Skeletal muscle tissue (tissue), 3 donors: ENCODE measurements at regions not wholly inside any gene's neighbourhood (a gene's known extent, or its start where the extent isn't known, plus 50 kb on each side); places are given as distances from the start of the nearest gene placed in this dataset.

Source experiments
- H3K27ac ChIP-seq: one replicate; pipeline ENCODE4 v1.7.0; 2013; ENCODE audit warnings: mild to moderate bottlenecking, low read depth, low read length, inconsistent platforms
- H3K27me3 ChIP-seq, 3 donors: one replicate each; pipeline ENCODE4 v1.7.0; 2013; ENCODE audit warnings: low read length in 3 of 3; ENCODE audit not compliant: control insufficient read depth in 3 of 3, insufficient read depth in 3 of 3
- H3K36me3 ChIP-seq, 3 donors: one replicate each; pipeline ENCODE4 v1.7.0; 2013; ENCODE audit warnings: low read length in 3 of 3; ENCODE audit not compliant: control insufficient read depth in 3 of 3, insufficient read depth in 3 of 3
- H3K4me1 ChIP-seq, 3 donors: one replicate each; pipeline ENCODE4 v1.7.0; 2013; ENCODE audit warnings: low read length in 3 of 3, mild to moderate bottlenecking in 3 of 3; ENCODE audit not compliant: control insufficient read depth in 3 of 3, insufficient read depth in 3 of 3
- H3K4me3 ChIP-seq, 3 donors: one replicate each; pipeline ENCODE4 v1.7.0; 2013; ENCODE audit warnings: low read length in 3 of 3
- H3K9ac ChIP-seq, 3 donors: one replicate each; pipeline ENCODE4 v1.7.0; 2013; ENCODE audit warnings: low read length in 3 of 3, mild to moderate bottlenecking in 3 of 3, moderate library complexity in 2 of 3, low read depth in 1 of 3
- H3K9me3 ChIP-seq, 3 donors: one replicate each; pipeline ENCODE4 v1.7.0; 2013; ENCODE audit warnings: low read length in 3 of 3; ENCODE audit not compliant: control insufficient read depth in 3 of 3
- donor health status: Osteomylitis.

GRCh38 chr3:28781053-28781452 is 432.4 kb upstream of the AZI2 start:
- Histone ChIP-seq H3K36me3 (no peaks in the 10 kb centered on the region), H3K27me3 (no peaks in the 10 kb centered on the region), H3K9ac (no peak overlapping the region), H3K4me3 (no peak overlapping the region), H3K9me3 (no peaks in the 10 kb centered on the region), H3K27ac (no peak overlapping the region), H3K4me1 (no peaks in the 10 kb centered on the region)

GRCh38 chr3:28786446-28786845 is 437.8 kb upstream of the AZI2 start:
- H3K9ac ChIP-seq, result no peak overlapping the region
- no peak overlapping the region for H3K4me3 ChIP-seq
- no peak overlapping the region for H3K27ac ChIP-seq
- no peaks in the 10 kb centered on the region for H3K36me3 ChIP-seq
- no peaks in the 10 kb centered on the region for H3K9me3 ChIP-seq
- H3K4me1 ChIP-seq, result no peaks in the 10 kb centered on the region
- H3K27me3 ChIP-seq, result no peaks in the 10 kb centered on the region

- Histone ChIP-seq H3K9me3 (no peaks in the 10 kb centered on the region), H3K27me3 (no peaks in the 10 kb centered on the region), H3K36me3 (no peaks in the 10 kb centered on the region), H3K4me3 (no peak overlapping the region), H3K4me1 (peaks cover 0 to 7% (median 4%) of the 10 kb centered on the region in 3 donors), H3K9ac (no peak overlapping the region), H3K27ac (no peak overlapping the region)
Measured at GRCh38 chr3:28788571-28788970, 439.9 kb upstream of the AZI2 start.

- Histone ChIP-seq H3K9ac (peak overlapping the region in 1 of 3 donors; percentile 46), H3K36me3 (no peaks in the 10 kb centered on the region), H3K4me1 (peaks cover 0 to 7% (median 4%) of the 10 kb centered on the region in 3 donors), H3K27ac (peak overlapping the region; percentile 54), H3K9me3 (no peaks in the 10 kb centered on the region), H3K27me3 (no peaks in the 10 kb centered on the region), H3K4me3 (peak overlapping the region in 2 of 3 donors; percentile 15 to 33)
Measured at GRCh38 chr3:28791713-28792255, 443.2 kb upstream of the AZI2 start.

GRCh38 chr3:28792604-28793003 is 444.0 kb upstream of the AZI2 start:
- H3K36me3 ChIP-seq, result no peaks in the 10 kb centered on the region
- H3K27ac ChIP-seq, result no peak overlapping the region
- H3K27me3 ChIP-seq, result no peaks in the 10 kb centered on the region
- H3K4me1 ChIP-seq, result peaks cover 0 to 7% (median 4%) of the 10 kb centered on the region in 3 donors
- H3K9ac ChIP-seq, result no peak overlapping the region
- H3K4me3 ChIP-seq, result no peak overlapping the region
- no peaks in the 10 kb centered on the region for H3K9me3 ChIP-seq

GRCh38 chr3:28799084-28799483 is 450.5 kb upstream of the AZI2 start:
- no peaks in the 10 kb centered on the region for H3K9me3 ChIP-seq
- H3K4me1 ChIP-seq, result no peaks in the 10 kb centered on the region
- no peak overlapping the region for H3K4me3 ChIP-seq
- no peak overlapping the region for H3K27ac ChIP-seq
- H3K36me3 ChIP-seq, result no peaks in the 10 kb centered on the region
- no peaks in the 10 kb centered on the region for H3K27me3 ChIP-seq
- no peak overlapping the region for H3K9ac ChIP-seq

- no peaks in the 10 kb centered on the region for H3K9me3 ChIP-seq
- H3K4me1 ChIP-seq, result no peaks in the 10 kb centered on the region
- no peak overlapping the region for H3K4me3 ChIP-seq
- no peaks in the 10 kb centered on the region for H3K27me3 ChIP-seq
- no peaks in the 10 kb centered on the region for H3K36me3 ChIP-seq
- no peak overlapping the region for H3K9ac ChIP-seq
- no peak overlapping the region for H3K27ac ChIP-seq
Measured at GRCh38 chr3:28800203-28800602, 451.6 kb upstream of the AZI2 start.

GRCh38 chr3:28808068-28808467 is 459.4 kb upstream of the AZI2 start:
- no peaks in the 10 kb centered on the region for H3K27me3 ChIP-seq
- no peak overlapping the region for H3K9ac ChIP-seq
- H3K4me1 ChIP-seq, result no peaks in the 10 kb centered on the region
- H3K4me3 ChIP-seq, result no peak overlapping the region
- no peak overlapping the region for H3K27ac ChIP-seq
- no peaks in the 10 kb centered on the region for H3K36me3 ChIP-seq
- no peaks in the 10 kb centered on the region for H3K9me3 ChIP-seq

GRCh38 chr3:28816017-28816416 is 464.9 kb upstream of the RBMS3 start:
- Histone ChIP-seq H3K9me3 (no peaks in the 10 kb centered on the region), H3K27ac (no peak overlapping the region), H3K36me3 (no peaks in the 10 kb centered on the region), H3K4me3 (no peak overlapping the region), H3K4me1 (no peaks in the 10 kb centered on the region), H3K27me3 (no peaks in the 10 kb centered on the region), H3K9ac (no peak overlapping the region)

GRCh38 chr3:28824316-28824715 is 456.6 kb upstream of the RBMS3 start:
- no peak overlapping the region for H3K9ac ChIP-seq
- no peak overlapping the region for H3K4me3 ChIP-seq
- H3K36me3 ChIP-seq, result no peaks in the 10 kb centered on the region
- H3K27ac ChIP-seq, result no peak overlapping the region
- no peaks in the 10 kb centered on the region for H3K4me1 ChIP-seq
- H3K9me3 ChIP-seq, result no peaks in the 10 kb centered on the region
- no peaks in the 10 kb centered on the region for H3K27me3 ChIP-seq

GRCh38 chr3:28826840-28827239 is 454.0 kb upstream of the RBMS3 start:
- no peaks in the 10 kb centered on the region for H3K9me3 ChIP-seq
- H3K4me1 ChIP-seq, result no peaks in the 10 kb centered on the region
- no peaks in the 10 kb centered on the region for H3K27me3 ChIP-seq
- no peaks in the 10 kb centered on the region for H3K36me3 ChIP-seq
- no peak overlapping the region for H3K9ac ChIP-seq
- H3K4me3 ChIP-seq, result no peak overlapping the region
- H3K27ac ChIP-seq, result no peak overlapping the region
